Right lobe of liver (tissue), 6 donors: ENCODE measurements at regions not wholly inside any gene's neighbourhood (a gene's known extent, or its start where the extent isn't known, plus 50 kb on each side); places are given as distances from the start of the nearest gene placed in this dataset.

Source experiments
- ATAC-seq, 4 donors: fragments of 200-7000 bp; cut with Tn5 transposase; one replicate each; pipeline ENCODE4 v1.9.1; 2020; ENCODE audit warnings: mild to moderate bottlenecking in 4 of 4, moderate library complexity in 4 of 4
- DNase-seq, 3 donors: peaks; one replicate each; pipeline ENCODE4 v3.0.0-alpha.2; 2020
- H3K27ac ChIP-seq, 3 donors: fragments of 200-600 bp; one replicate each; pipeline ENCODE4 v1.8.0; 2022
- H3K27me3 ChIP-seq, 2 donors: fragments of 200-600 bp; one replicate each; pipeline ENCODE4 v1.8.0; 2022
- H3K36me3 ChIP-seq, 4 donors: fragments of 200-600 bp; sonication (generic) in 1 of 4; one replicate each; pipeline versions ENCODE4 v1.5.1 to v1.8.0; 2017 to 2022; ENCODE audit warnings: control low read depth in 1 of 4
- H3K4me1 ChIP-seq, 4 donors: fragments of 200-600 bp; sonication (generic) in 1 of 4; one replicate each; pipeline versions ENCODE4 v1.5.1 to v1.8.0; 2017 to 2022; ENCODE audit warnings: control low read depth in 1 of 4
- H3K4me3 ChIP-seq, 3 donors: fragments of 200-600 bp; one replicate each; pipeline ENCODE4 v1.8.0; 2022
- H3K9me3 ChIP-seq, 4 donors: fragments of 200-600 bp; sonication (generic) in 1 of 4; one replicate each; pipeline versions ENCODE4 v1.5.1 to v1.8.0; 2017 to 2022; ENCODE audit warnings: control low read depth in 1 of 4
- CTCF ChIP-seq, 4 donors: fragments of 200-600 bp in 3 of 4; fragments of 450-650 bp in 1 of 4; IDR thresholded peaks; one replicate each; pipeline versions ENCODE4 v1.5.1 to v1.8.0; 2016 to 2022; ENCODE audit warnings: antibody characterized with exemption in 4 of 4, mild to moderate bottlenecking in 2 of 4
- POLR2A ChIP-seq: fragments of 450-650 bp; IDR thresholded peaks from one replicate; pipeline ENCODE4 v1.6.1; 2017; ENCODE audit warnings: antibody characterized with exemption, mild to moderate bottlenecking
- WGBS: methylation state at CpG from one replicate; pipeline ENCODE4 v1.1.6; 2018; ENCODE audit warnings: low coverage, low lambda C conversion rate; ENCODE audit not compliant: insufficient coverage; ENCODE audit errors: missing lambda C conversion rate; 5-methylcytosine and 5-hydroxymethylcytosine counted together
- intact Hi-C, 2 donors: fragments of 100-400 bp; cut with DNase I; formaldehyde crosslinking; loops; one replicate each; pipeline versions ENCODE4 v1.11.2 to v1.14.1; 2022
- donor health status: DM: no; HTN: yes; CAD: no.
- donor health status: DM: no; HTN: no; CAD: no.
- donor health status: DM: no; HTN: no; CAD: no.
- donor health status: DM: no; HTN: yes; CAD: no.
- donor health status: DM: no; HTN: yes; CAD: no.

GRCh38 chr10:64076322-64076940, 555.2 kb downstream of the REEP3 start:
- peak overlapping the region in 1 of 3 donors; percentile 58 for H3K27ac ChIP-seq
- no peak overlapping the region for H3K4me3 ChIP-seq
- H3K36me3 ChIP-seq = no peaks in the 10 kb centered on the region
- no peaks in the 10 kb centered on the region for H3K9me3 ChIP-seq
- H3K4me1 ChIP-seq = peaks cover 0 to 16% (median 0%) of the 10 kb centered on the region in 4 donors
- ATAC-seq (no peak), DNase-seq (no peak)
- WGBS = 67% methylated on average over 6 of the region's 7 CpGs
- no peaks in the 10 kb centered on the region for H3K27me3 ChIP-seq
- intact Hi-C loops = no loop called here
- no peak for TF ChIP-seq CTCF (IDR thresholded peaks at IDR 0.05)
- no peak for TF ChIP-seq POLR2A

GRCh38 chr10:64079341-64079740, 558.1 kb downstream of the REEP3 start:
- WGBS = 38% methylated on average over 1 of the region's 1 CpG
- peaks cover 0 to 16% (median 0%) of the 10 kb centered on the region in 4 donors for H3K4me1 ChIP-seq
- no peak overlapping the region for H3K4me3 ChIP-seq
- H3K36me3 ChIP-seq = no peaks in the 10 kb centered on the region
- intact Hi-C loops = no loop called here
- H3K9me3 ChIP-seq = no peaks in the 10 kb centered on the region
- no peak for ATAC-seq
- H3K27me3 ChIP-seq = no peaks in the 10 kb centered on the region
- TF ChIP-seq CTCF (IDR thresholded peaks at IDR 0.05) = no peak
- no peak for TF ChIP-seq POLR2A
- DNase-seq = no peak
- no peak overlapping the region for H3K27ac ChIP-seq

GRCh38 chr10:64080071-64080470, 558.9 kb downstream of the REEP3 start:
- TF ChIP-seq CTCF (IDR thresholded peaks at IDR 0.05) = no peak
- no peak for TF ChIP-seq POLR2A
- H3K36me3 ChIP-seq = no peaks in the 10 kb centered on the region
- peaks cover 0 to 12% (median 0%) of the 10 kb centered on the region in 4 donors for H3K4me1 ChIP-seq
- intact Hi-C loops = no loop called here
- no peaks in the 10 kb centered on the region for H3K27me3 ChIP-seq
- ATAC-seq (no peak), DNase-seq (no peak)
- H3K9me3 ChIP-seq = no peaks in the 10 kb centered on the region
- 82% methylated on average over 1 of the region's 1 CpG for WGBS
- H3K27ac ChIP-seq = no peak overlapping the region
- H3K4me3 ChIP-seq = no peak overlapping the region

GRCh38 chr10:64081947-64082482, 560.8 kb downstream of the REEP3 start:
- WGBS = 53% methylated on average over 3 of the region's 3 CpGs
- intact Hi-C loops = no loop called here
- DNase-seq (no peak), ATAC-seq (no peak)
- Histone ChIP-seq H3K9me3 (no peaks in the 10 kb centered on the region), H3K4me1 (no peaks in the 10 kb centered on the region), H3K27me3 (no peaks in the 10 kb centered on the region), H3K36me3 (no peaks in the 10 kb centered on the region), H3K27ac (no peak overlapping the region), H3K4me3 (no peak overlapping the region)
- TF ChIP-seq CTCF (IDR thresholded peaks at IDR 0.05) (no peak), POLR2A (no peak)
